DND-41 (cell line): ENCODE measurements at regions not wholly inside any gene's neighbourhood (a gene's known extent, or its start where the extent isn't known, plus 50 kb on each side); places are given as distances from the start of the nearest gene placed in this dataset.

Experiments used
- ATAC-seq: fragments of 200-7000 bp; cut with Tn5 transposase; 3 replicates; pipeline ENCODE4 v1.9.1; 2021; ENCODE audit warnings: low read depth; ENCODE audit not compliant: insufficient read depth
- DNase-seq: peaks from one replicate; pipeline ENCODE4 v3.0.0-alpha.2; 2020
- H2AFZ ChIP-seq: 2 replicates; pipeline ENCODE4 v1.6.0; 2012; ENCODE audit warnings: low read depth, low read length
- H3K27ac ChIP-seq: 2 replicates; pipeline ENCODE4 v1.5.1; 2012; ENCODE audit warnings: low read length, inconsistent platforms
- H3K27me3 ChIP-seq: fragments of 200-600 bp; sonication (generic); 2 replicates; pipeline ENCODE4 v1.6.0; 2012; ENCODE audit warnings: low read length, mild to moderate bottlenecking, inconsistent platforms; ENCODE audit not compliant: insufficient read depth, poor library complexity
- H3K36me3 ChIP-seq: 2 replicates; pipeline ENCODE4 v1.5.1; 2012; ENCODE audit warnings: low read length, inconsistent platforms; ENCODE audit not compliant: insufficient read depth
- H3K4me1 ChIP-seq: 2 replicates; pipeline ENCODE4 v1.5.1; 2012; ENCODE audit warnings: mild to moderate bottlenecking, low read length; ENCODE audit not compliant: insufficient read depth
- H3K4me2 ChIP-seq: 2 replicates; pipeline ENCODE4 v1.6.0; 2012; ENCODE audit warnings: mild to moderate bottlenecking, moderate library complexity, low read length, inconsistent platforms; ENCODE audit not compliant: insufficient read depth
- H3K4me3 ChIP-seq, 2 experiments: fragments of 200-600 bp in 1 of 2; shearing (Covaris generic) in 1 of 2; 2 replicates each; pipeline ENCODE4 v1.5.1; 2012 to 2016; ENCODE audit warnings: inconsistent platforms in 2 of 2, low read length in 2 of 2, mild to moderate bottlenecking in 2 of 2, low read depth in 1 of 2, moderate library complexity in 1 of 2
- H3K79me2 ChIP-seq: 2 replicates; pipeline ENCODE4 v1.6.0; 2012; ENCODE audit warnings: low read length, inconsistent platforms; ENCODE audit not compliant: insufficient read depth
- H3K9ac ChIP-seq: 2 replicates; pipeline ENCODE4 v1.6.0; 2012; ENCODE audit warnings: low read depth, mild to moderate bottlenecking, inconsistent platforms, low read length, moderate library complexity
- H3K9me3 ChIP-seq: 2 replicates; pipeline ENCODE4 v1.5.1; 2012; ENCODE audit warnings: low read length, moderate library complexity, mild to moderate bottlenecking, inconsistent platforms; ENCODE audit not compliant: insufficient read depth, severe bottlenecking
- H4K20me1 ChIP-seq: 2 replicates; pipeline ENCODE4 v1.6.0; 2012; ENCODE audit warnings: low read length; ENCODE audit not compliant: insufficient read depth
- CTCF ChIP-seq: IDR thresholded peaks from 2 replicates; pipeline ENCODE4 v1.5.1; 2012; ENCODE audit warnings: borderline replicate concordance, low read length, moderate library complexity, mild to moderate bottlenecking; ENCODE audit not compliant: poor library complexity, severe bottlenecking; ENCODE audit errors: extremely low read depth
- EZH2 ChIP-seq: IDR thresholded peaks from 3 replicates; pipeline ENCODE4 v1.6.1; 2012; ENCODE audit warnings: borderline replicate concordance, low read depth, mild to moderate bottlenecking, moderate library complexity, low read length, inconsistent platforms; ENCODE audit not compliant: severe bottlenecking

GRCh38 chr1:87867626-87868025 is 538.9 kb downstream of the LMO4 start:
- DNase-seq = no peak
- Histone ChIP-seq H3K9me3 (no peaks in the 10 kb centered on the region), H3K4me1 (no peaks in the 10 kb centered on the region), H3K4me2 (no peak overlapping the region), H3K27me3 (no peaks in the 10 kb centered on the region), H3K27ac (no peak overlapping the region), H3K9ac (no peak overlapping the region), H3K36me3 (no peaks in the 10 kb centered on the region), H3K4me3 (no peak overlapping the region), H2AFZ (no peak overlapping the region), H4K20me1 (no peaks in the 10 kb centered on the region), H3K79me2 (no peaks in the 10 kb centered on the region)
- no peak for ATAC-seq
- no peak for TF ChIP-seq CTCF
- no peak for TF ChIP-seq EZH2

- Histone ChIP-seq H3K27ac (no peak overlapping the region), H3K4me1 (no peaks in the 10 kb centered on the region), H3K4me2 (no peak overlapping the region), H3K4me3 (no peak overlapping the region), H3K9me3 (no peaks in the 10 kb centered on the region), H3K9ac (no peak overlapping the region), H3K79me2 (no peaks in the 10 kb centered on the region), H2AFZ (no peak overlapping the region), H4K20me1 (no peaks in the 10 kb centered on the region), H3K27me3 (no peaks in the 10 kb centered on the region), H3K36me3 (no peaks in the 10 kb centered on the region)
- no peak for DNase-seq
- ATAC-seq = no peak
- no peak for TF ChIP-seq CTCF
- TF ChIP-seq EZH2 = no peak
These were observed 540.9 kb downstream of the LMO4 start for GRCh38 chr1:87869567-87869966.

- TF ChIP-seq CTCF = no peak
- TF ChIP-seq EZH2 = no peak
- DNase-seq = no peak
- Histone ChIP-seq H2AFZ (no peak overlapping the region), H3K4me1 (no peaks in the 10 kb centered on the region), H3K9ac (no peak overlapping the region), H3K4me2 (no peak overlapping the region), H3K27me3 (no peaks in the 10 kb centered on the region), H3K79me2 (no peaks in the 10 kb centered on the region), H3K27ac (no peak overlapping the region), H4K20me1 (no peaks in the 10 kb centered on the region), H3K36me3 (no peaks in the 10 kb centered on the region), H3K9me3 (no peaks in the 10 kb centered on the region), H3K4me3 (no peak overlapping the region)
- ATAC-seq = no peak
These were observed 543.5 kb downstream of the LMO4 start for GRCh38 chr1:87872189-87872588.

- Histone ChIP-seq H3K4me3 (no peak overlapping the region), H3K4me2 (no peak overlapping the region), H3K27me3 (no peaks in the 10 kb centered on the region), H3K9me3 (no peaks in the 10 kb centered on the region), H3K79me2 (no peaks in the 10 kb centered on the region), H3K27ac (no peak overlapping the region), H2AFZ (no peak overlapping the region), H3K4me1 (no peaks in the 10 kb centered on the region), H3K36me3 (no peaks in the 10 kb centered on the region), H4K20me1 (no peaks in the 10 kb centered on the region), H3K9ac (no peak overlapping the region)
- ATAC-seq = no peak
- DNase-seq = no peak
- no peak for TF ChIP-seq CTCF
- no peak for TF ChIP-seq EZH2
These were observed 544.0 kb downstream of the LMO4 start for GRCh38 chr1:87872692-87873091.
